GM12878 (cell line): ENCODE measurements at regions not wholly inside any gene's neighbourhood (a gene's known extent, or its start where the extent isn't known, plus 50 kb on each side); places are given as distances from the start of the nearest gene placed in this dataset.

ENCODE experiments used
- ATAC-seq: fragments of 200-7000 bp; cut with Tn5 transposase; 3 replicates; pipeline ENCODE4 v1.9.1; 2020; ENCODE audit warnings: mild to moderate bottlenecking, moderate library complexity
- BruUV-seq: library from RNA; stranded (reverse); fragments of 400-500 nt; replicated peaks from 2 replicates; lab custom pipeline; 2021; lab: Mats Ljungman, UMichigan
- CTCF ChIA-PET: fragments of 300-600 bp; sonication (Branson Sonifier 250); formaldehyde crosslinking; extraction: SDS; loops from one replicate; lab custom pipeline; 2021; ENCODE audit warnings: inconsistent platforms; lab: Yijun Ruan, JAX
- POLR2A ChIA-PET: fragments of 350-600 bp; formaldehyde crosslinking; extraction: SDS; loops from one replicate; lab custom pipeline; 2021; ENCODE audit warnings: inconsistent platforms; lab: Charles Lee
- RAD21 ChIA-PET: fragments of 300-600 bp; sonication (Branson Sonifier 250); formaldehyde crosslinking; loops from one replicate; lab custom pipeline; 2023; ENCODE audit warnings: antibody characterized with exemption; ENCODE audit not compliant: unreplicated experiment; lab: Charles Lee
- SMC1A ChIA-PET: fragments of 300-600 bp; sonication (Branson Sonifier 250); formaldehyde crosslinking; loops from one replicate; lab custom pipeline; 2023; ENCODE audit not compliant: unreplicated experiment, uncharacterized antibody; lab: Charles Lee
- DNase-seq: peaks from one replicate; pipeline ENCODE4 v3.0.0-alpha.2; 2011; ENCODE audit warnings: low read depth, low spot score
- FAIRE-seq: peaks from 3 replicates; lab custom pipeline; 2011; peaks lifted over from hg19 to GRCh38; lab: Jason Lieb, UNC
- H2AFZ ChIP-seq: 2 replicates; pipeline ENCODE4 v1.6.0; 2011; ENCODE audit warnings: low read depth, low read length, control low read depth; ENCODE audit not compliant: control insufficient read depth
- H3K27ac ChIP-seq: 2 replicates; pipeline ENCODE4 v1.5.1; 2011; ENCODE audit warnings: control low read depth; ENCODE audit not compliant: control insufficient read depth, insufficient read depth
- H3K27me3 ChIP-seq, 2 experiments: replicated peaks in 1 of 2; 2 replicates each; pipeline versions ENCODE4 v1.6.0 to v1.6.1; 2011; ENCODE audit warnings: low read length in 1 of 2; ENCODE audit not compliant: control insufficient read depth in 2 of 2, insufficient read depth in 2 of 2
- H3K36me3 ChIP-seq, 2 experiments: 2 replicates each; pipeline ENCODE4 v1.5.1; 2011; ENCODE audit warnings: low read length in 1 of 2; ENCODE audit not compliant: control insufficient read depth in 2 of 2, insufficient read depth in 2 of 2
- H3K4me1 ChIP-seq: 2 replicates; pipeline ENCODE4 v1.6.1; 2011; ENCODE audit warnings: mild to moderate bottlenecking, low read length, moderate library complexity, mixed read lengths; ENCODE audit not compliant: control insufficient read depth, insufficient read depth
- H3K4me2 ChIP-seq: 2 replicates; pipeline ENCODE4 v1.6.0; 2011; ENCODE audit warnings: control low read depth; ENCODE audit not compliant: control insufficient read depth, insufficient read depth
- H3K4me3 ChIP-seq: fragments of 200-600 bp; sonication (generic); 2 replicates; pipeline ENCODE4 v1.5.1; 2016
- H3K79me2 ChIP-seq: 2 replicates; pipeline ENCODE4 v1.6.0; 2011; ENCODE audit warnings: low read length; ENCODE audit not compliant: control insufficient read depth, insufficient read depth
- H3K9ac ChIP-seq: 2 replicates; pipeline ENCODE4 v1.8.0; 2011; ENCODE audit warnings: low read length, control low read depth, mixed read lengths; ENCODE audit not compliant: control insufficient read depth, insufficient read depth
- H3K9me3 ChIP-seq: replicated peaks from 3 replicates; pipeline ENCODE4 v1.5.1; 2011; ENCODE audit warnings: mild to moderate bottlenecking, low read length; ENCODE audit not compliant: control insufficient read depth, insufficient read depth
- H4K20me1 ChIP-seq: 2 replicates; pipeline ENCODE4 v1.6.0; 2011; ENCODE audit not compliant: control insufficient read depth, insufficient read depth
- REST ChIP-seq: IDR thresholded peaks from 2 replicates; pipeline ENCODE4 v1.6.1; 2012; ENCODE audit warnings: mild to moderate bottlenecking, low read depth, low read length
- ZNF24 ChIP-seq: fragments of 450-650 bp; IDR thresholded peaks from 2 replicates; pipeline ENCODE4 v1.6.1; 2017; ENCODE audit warnings: antibody characterized with exemption, mild to moderate bottlenecking
- WGBS: methylation state at CpG from one replicate; pipeline ENCODE4 v1.1.6; 2016; ENCODE audit warnings: low lambda C conversion rate; ENCODE audit not compliant: insufficient replicate concordance, insufficient coverage; ENCODE audit errors: missing lambda C conversion rate; 5-methylcytosine and 5-hydroxymethylcytosine counted together
- in situ Hi-C: fragments of 300-500 bp; cut with MboI; formaldehyde crosslinking; loops from 9 replicates; pipeline ENCODE4 v1.14.3; 2018; ENCODE audit warnings: mixed read lengths
- intact Hi-C: fragments of 100-400 bp; cut with micrococcal nuclease; formaldehyde crosslinking; loops from one replicate; pipeline ENCODE4 v1.14.2; 2022; ENCODE audit not compliant: unreplicated experiment
- TF ChIP-seq, protein P1 (sequence below): fragments of 450-650 bp; IDR thresholded peaks from 2 replicates; pipeline ENCODE4 v1.6.1; 2017; ENCODE audit warnings: antibody characterized with exemption, mild to moderate bottlenecking, moderate library complexity
- TF ChIP-seq, protein P2 (sequence below): fragments of 450-650 bp; IDR thresholded peaks from 2 replicates; pipeline ENCODE4 v1.6.1; 2018; ENCODE audit warnings: mild to moderate bottlenecking, low read depth, moderate library complexity; ENCODE audit not compliant: partially characterized antibody

DNA sequence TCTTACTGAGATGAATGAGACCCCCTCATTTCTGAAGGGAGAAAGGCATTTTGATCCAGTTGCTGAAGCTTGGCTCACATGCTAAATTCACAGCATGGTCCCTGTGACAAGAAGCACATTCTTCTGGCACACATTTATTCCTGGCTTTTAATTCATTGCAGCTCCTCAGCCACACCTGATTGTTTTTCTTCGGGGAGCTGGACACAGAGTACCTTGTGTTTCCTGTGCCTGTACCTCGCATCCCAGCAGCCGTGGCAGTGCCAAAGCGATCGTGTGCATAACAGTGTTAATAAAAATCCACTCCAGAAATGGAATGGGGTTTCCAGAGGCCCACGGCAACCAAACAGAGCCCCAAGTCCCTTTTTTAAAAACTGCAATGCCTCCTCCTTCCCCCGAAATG lies 615.3 kb upstream of the MGMT start (continued):
- no peak for TF ChIP-seq REST
- no peak for TF ChIP-seq ZNF24

- FAIRE-seq (no peak), DNase-seq (no peak), ATAC-seq (no peak)
- POLR2A ChIA-PET: no interaction called here
- SMC1A ChIA-PET: no interaction called here
- Histone ChIP-seq H3K27me3 (peaks cover 0 to 3% of the 10 kb centered on the region in 2 experiments; a peak in 1 of 4 replicates), H2AFZ (no peak overlapping the region), H3K36me3 (no peaks in the 10 kb centered on the region), H3K4me2 (no peak overlapping the region), H3K9me3 (no peaks in the 10 kb centered on the region), H3K4me1 (no peaks in the 10 kb centered on the region), H3K79me2 (no peaks in the 10 kb centered on the region), H3K27ac (no peak overlapping the region), H3K4me3 (no peak overlapping the region), H3K9ac (no peak overlapping the region), H4K20me1 (no peaks in the 10 kb centered on the region)
- TF ChIP-seq, protein P1, sequence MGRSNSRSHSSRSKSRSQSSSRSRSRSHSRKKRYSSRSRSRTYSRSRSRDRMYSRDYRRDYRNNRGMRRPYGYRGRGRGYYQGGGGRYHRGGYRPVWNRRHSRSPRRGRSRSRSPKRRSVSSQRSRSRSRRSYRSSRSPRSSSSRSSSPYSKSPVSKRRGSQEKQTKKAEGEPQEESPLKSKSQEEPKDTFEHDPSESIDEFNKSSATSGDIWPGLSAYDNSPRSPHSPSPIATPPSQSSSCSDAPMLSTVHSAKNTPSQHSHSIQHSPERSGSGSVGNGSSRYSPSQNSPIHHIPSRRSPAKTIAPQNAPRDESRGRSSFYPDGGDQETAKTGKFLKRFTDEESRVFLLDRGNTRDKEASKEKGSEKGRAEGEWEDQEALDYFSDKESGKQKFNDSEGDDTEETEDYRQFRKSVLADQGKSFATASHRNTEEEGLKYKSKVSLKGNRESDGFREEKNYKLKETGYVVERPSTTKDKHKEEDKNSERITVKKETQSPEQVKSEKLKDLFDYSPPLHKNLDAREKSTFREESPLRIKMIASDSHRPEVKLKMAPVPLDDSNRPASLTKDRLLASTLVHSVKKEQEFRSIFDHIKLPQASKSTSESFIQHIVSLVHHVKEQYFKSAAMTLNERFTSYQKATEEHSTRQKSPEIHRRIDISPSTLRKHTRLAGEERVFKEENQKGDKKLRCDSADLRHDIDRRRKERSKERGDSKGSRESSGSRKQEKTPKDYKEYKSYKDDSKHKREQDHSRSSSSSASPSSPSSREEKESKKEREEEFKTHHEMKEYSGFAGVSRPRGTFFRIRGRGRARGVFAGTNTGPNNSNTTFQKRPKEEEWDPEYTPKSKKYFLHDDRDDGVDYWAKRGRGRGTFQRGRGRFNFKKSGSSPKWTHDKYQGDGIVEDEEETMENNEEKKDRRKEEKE: no peak
- TF ChIP-seq, protein P2, sequence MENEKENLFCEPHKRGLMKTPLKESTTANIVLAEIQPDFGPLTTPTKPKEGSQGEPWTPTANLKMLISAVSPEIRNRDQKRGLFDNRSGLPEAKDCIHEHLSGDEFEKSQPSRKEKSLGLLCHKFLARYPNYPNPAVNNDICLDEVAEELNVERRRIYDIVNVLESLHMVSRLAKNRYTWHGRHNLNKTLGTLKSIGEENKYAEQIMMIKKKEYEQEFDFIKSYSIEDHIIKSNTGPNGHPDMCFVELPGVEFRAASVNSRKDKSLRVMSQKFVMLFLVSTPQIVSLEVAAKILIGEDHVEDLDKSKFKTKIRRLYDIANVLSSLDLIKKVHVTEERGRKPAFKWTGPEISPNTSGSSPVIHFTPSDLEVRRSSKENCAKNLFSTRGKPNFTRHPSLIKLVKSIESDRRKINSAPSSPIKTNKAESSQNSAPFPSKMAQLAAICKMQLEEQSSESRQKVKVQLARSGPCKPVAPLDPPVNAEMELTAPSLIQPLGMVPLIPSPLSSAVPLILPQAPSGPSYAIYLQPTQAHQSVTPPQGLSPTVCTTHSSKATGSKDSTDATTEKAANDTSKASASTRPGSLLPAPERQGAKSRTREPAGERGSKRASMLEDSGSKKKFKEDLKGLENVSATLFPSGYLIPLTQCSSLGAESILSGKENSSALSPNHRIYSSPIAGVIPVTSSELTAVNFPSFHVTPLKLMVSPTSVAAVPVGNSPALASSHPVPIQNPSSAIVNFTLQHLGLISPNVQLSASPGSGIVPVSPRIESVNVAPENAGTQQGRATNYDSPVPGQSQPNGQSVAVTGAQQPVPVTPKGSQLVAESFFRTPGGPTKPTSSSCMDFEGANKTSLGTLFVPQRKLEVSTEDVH: no peak
- intact Hi-C loops: loop anchor here (10.0 kb wide), 1 partner anchor 588 kb away; no protein-coding TSS in a partner anchor
- RAD21 ChIA-PET: no interaction called here
- 57% methylated on average over 11 of the region's 11 CpGs for WGBS
- CTCF ChIA-PET: no interaction called here
- in situ Hi-C loops: no loop called here
- no TSS peak for BruUV-seq
Measured at GRCh38 chr10:128852449-128852848, 614.6 kb upstream of the MGMT start.
